ENCODE measurements at regions not wholly inside any gene's neighbourhood (a gene's known extent, or its start where the extent isn't known, plus 50 kb on each side); places are given as distances from the start of the nearest gene placed in this dataset.

- TF ChIP-seq ZNF121 (CRISPR knock-in tag; IDR thresholded peaks at IDR 0.05) (no peak), CTCF (IDR thresholded peaks at IDR 0.05) (no peak), SOX15 (CRISPR knock-in tag; IDR thresholded peaks at IDR 0.05) (no peak), ZNF416 (CRISPR knock-in tag; IDR thresholded peaks at IDR 0.05) (no peak)
These were observed 252.2 kb upstream of the GRIP1 start for GRCh38 chr12:66931091-66931490.
